Colonic mucosa (tissue), 4 donors: ENCODE measurements at regions not wholly inside any gene's neighbourhood (a gene's known extent, or its start where the extent isn't known, plus 50 kb on each side); places are given as distances from the start of the nearest gene placed in this dataset.

Experiments
- DNase-seq: peaks from one replicate; pipeline ENCODE4 v3.0.0-alpha.2; 2020
- H3K27ac ChIP-seq: fragments of 200-600 bp; one replicate; pipeline ENCODE4 v1.8.0; 2021
- H3K27me3 ChIP-seq: fragments of 200-600 bp; one replicate; pipeline ENCODE4 v1.8.0; 2021
- H3K36me3 ChIP-seq: fragments of 200-600 bp; one replicate; pipeline ENCODE4 v1.8.0; 2021
- H3K4me1 ChIP-seq: fragments of 200-600 bp; one replicate; pipeline ENCODE4 v1.8.0; 2021; ENCODE audit warnings: mild to moderate bottlenecking
- H3K4me3 ChIP-seq: fragments of 200-600 bp; one replicate; pipeline ENCODE4 v1.8.0; 2021
- H3K9ac ChIP-seq, 2 donors: one replicate each; pipeline ENCODE4 v1.7.0; 2013; ENCODE audit warnings: control low read depth in 2 of 2, low read depth in 2 of 2, low read length in 2 of 2
- H3K9me3 ChIP-seq: fragments of 200-600 bp; one replicate; pipeline ENCODE4 v1.8.0; 2021
- intact Hi-C: fragments of 100-400 bp; cut with DNase I; formaldehyde crosslinking; loops from one replicate; pipeline ENCODE4 v1.14.1; 2022
- TF ChIP-seq, protein P1 (sequence below): fragments of 200-600 bp; IDR thresholded peaks from one replicate; pipeline ENCODE4 v1.8.0; 2022; ENCODE audit warnings: antibody characterized with exemption, mild to moderate bottlenecking
- donor health status: healthy.
- donor health status: DM: no; HTN: no; CAD: no.
- donor health status: DM: no; HTN: no; CAD: no.

- TF ChIP-seq, protein P1, sequence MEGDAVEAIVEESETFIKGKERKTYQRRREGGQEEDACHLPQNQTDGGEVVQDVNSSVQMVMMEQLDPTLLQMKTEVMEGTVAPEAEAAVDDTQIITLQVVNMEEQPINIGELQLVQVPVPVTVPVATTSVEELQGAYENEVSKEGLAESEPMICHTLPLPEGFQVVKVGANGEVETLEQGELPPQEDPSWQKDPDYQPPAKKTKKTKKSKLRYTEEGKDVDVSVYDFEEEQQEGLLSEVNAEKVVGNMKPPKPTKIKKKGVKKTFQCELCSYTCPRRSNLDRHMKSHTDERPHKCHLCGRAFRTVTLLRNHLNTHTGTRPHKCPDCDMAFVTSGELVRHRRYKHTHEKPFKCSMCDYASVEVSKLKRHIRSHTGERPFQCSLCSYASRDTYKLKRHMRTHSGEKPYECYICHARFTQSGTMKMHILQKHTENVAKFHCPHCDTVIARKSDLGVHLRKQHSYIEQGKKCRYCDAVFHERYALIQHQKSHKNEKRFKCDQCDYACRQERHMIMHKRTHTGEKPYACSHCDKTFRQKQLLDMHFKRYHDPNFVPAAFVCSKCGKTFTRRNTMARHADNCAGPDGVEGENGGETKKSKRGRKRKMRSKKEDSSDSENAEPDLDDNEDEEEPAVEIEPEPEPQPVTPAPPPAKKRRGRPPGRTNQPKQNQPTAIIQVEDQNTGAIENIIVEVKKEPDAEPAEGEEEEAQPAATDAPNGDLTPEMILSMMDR, result no peak
- intact Hi-C loops, result no loop called here
- Histone ChIP-seq H3K27me3 (no peaks in the 10 kb centered on the region), H3K4me1 (no peaks in the 10 kb centered on the region), H3K9ac (no peak overlapping the region), H3K9me3 (no peaks in the 10 kb centered on the region), H3K27ac (no peak overlapping the region), H3K4me3 (no peak overlapping the region), H3K36me3 (no peaks in the 10 kb centered on the region)
- no peak for DNase-seq
Observed at GRCh38 chr12:126855768-126856167, 1411.2 kb upstream of the TMEM132C start.

GRCh38 chr12:126856958-126857357, 1410.0 kb upstream of the TMEM132C start:
- Histone ChIP-seq H3K9ac (no peak overlapping the region), H3K27ac (no peak overlapping the region), H3K4me1 (no peaks in the 10 kb centered on the region), H3K36me3 (no peaks in the 10 kb centered on the region), H3K4me3 (no peak overlapping the region), H3K27me3 (no peaks in the 10 kb centered on the region), H3K9me3 (no peaks in the 10 kb centered on the region)
- TF ChIP-seq, protein P1, result no peak
- no peak for DNase-seq
- intact Hi-C loops, result no loop called here

GRCh38 chr12:126858560-126858959, 1408.4 kb upstream of the TMEM132C start:
- TF ChIP-seq, protein P1, result no peak
- intact Hi-C loops, result no loop called here
- Histone ChIP-seq H3K4me3 (no peak overlapping the region), H3K9me3 (no peaks in the 10 kb centered on the region), H3K27ac (no peak overlapping the region), H3K4me1 (no peaks in the 10 kb centered on the region), H3K9ac (no peak overlapping the region), H3K36me3 (no peaks in the 10 kb centered on the region), H3K27me3 (no peaks in the 10 kb centered on the region)
- no peak for DNase-seq

DNA sequence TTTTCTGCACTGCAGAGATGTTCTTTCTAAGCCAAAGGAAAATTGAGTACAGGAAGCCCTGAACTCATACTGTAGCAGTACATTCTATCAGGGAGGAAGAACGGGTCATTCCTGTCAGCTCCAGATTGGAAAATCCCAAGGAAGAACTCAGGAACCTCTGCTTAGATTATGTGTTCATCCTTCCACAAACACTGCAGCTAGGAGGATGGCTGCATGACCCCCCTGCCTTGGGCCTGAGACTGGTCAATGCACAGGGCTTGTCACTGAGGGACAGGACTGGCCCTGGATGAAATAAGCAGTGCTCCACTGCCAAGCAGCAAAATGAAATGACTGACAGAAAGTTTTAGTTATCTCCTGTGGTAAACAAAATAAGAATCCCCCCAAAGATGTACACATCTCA, 1406.8 kb upstream of the TMEM132C start:
- Histone ChIP-seq H3K4me3 (no peak overlapping the region), H3K27me3 (no peaks in the 10 kb centered on the region), H3K27ac (no peak overlapping the region), H3K4me1 (no peaks in the 10 kb centered on the region), H3K9ac (no peak overlapping the region), H3K9me3 (no peaks in the 10 kb centered on the region), H3K36me3 (no peaks in the 10 kb centered on the region)
- TF ChIP-seq, protein P1, result no peak
- intact Hi-C loops, result no loop called here
- no peak for DNase-seq

DNA sequence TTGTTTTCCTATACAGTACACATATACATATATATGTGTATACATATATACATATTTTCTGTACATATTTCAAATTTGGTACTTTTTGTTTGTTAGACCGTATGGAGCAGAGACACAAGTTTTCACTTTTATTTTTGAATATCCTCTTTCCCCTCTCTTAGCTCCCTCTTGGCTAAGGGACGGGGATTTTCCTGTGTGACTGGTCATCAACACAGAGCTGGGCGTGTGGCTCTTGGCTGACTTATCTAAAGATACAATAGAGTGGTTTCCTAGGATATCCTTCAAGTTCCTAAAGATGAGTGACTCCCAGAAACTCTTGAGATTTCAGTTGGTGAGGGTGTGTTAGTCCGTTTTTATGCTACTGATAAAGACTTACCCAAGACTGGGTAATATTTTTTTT, 1404.5 kb upstream of the TMEM132C start:
- H3K4me1 ChIP-seq, result no peaks in the 10 kb centered on the region
- H3K27ac ChIP-seq, result no peak overlapping the region
- TF ChIP-seq, protein P1, result no peak
- intact Hi-C loops, result no loop called here
- H3K27me3 ChIP-seq, result no peaks in the 10 kb centered on the region
- DNase-seq, result no peak
- no peak overlapping the region for H3K9ac ChIP-seq
- no peak overlapping the region for H3K4me3 ChIP-seq
- H3K36me3 ChIP-seq, result no peaks in the 10 kb centered on the region
- no peaks in the 10 kb centered on the region for H3K9me3 ChIP-seq

DNA sequence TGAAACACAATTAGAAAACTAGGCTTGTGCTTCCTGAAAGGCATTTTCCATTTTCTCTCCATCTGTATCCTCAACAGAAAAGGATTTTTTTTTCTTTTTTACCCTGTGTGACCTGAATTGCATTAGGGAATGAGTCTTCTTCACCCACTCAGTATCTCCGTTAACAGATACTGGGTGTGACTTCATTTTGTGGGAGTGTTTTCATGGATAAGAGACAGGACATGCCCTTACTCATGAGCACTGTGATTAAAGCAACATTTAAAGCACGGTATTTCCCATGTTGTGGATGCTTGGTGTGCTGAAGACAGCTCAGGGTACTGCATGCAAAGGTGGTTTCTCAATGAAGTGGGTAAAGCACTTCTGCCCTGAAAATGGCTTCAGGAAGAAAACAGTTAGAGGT, 1397.3 kb upstream of the TMEM132C start:
- H3K4me3 ChIP-seq, result no peak overlapping the region
- intact Hi-C loops, result loop anchor here (5.0 to 10.0 kb wide), 2 partner anchors 797 to 1335 kb away; no protein-coding TSS in a partner anchor
- no peaks in the 10 kb centered on the region for H3K4me1 ChIP-seq
- no peaks in the 10 kb centered on the region for H3K27me3 ChIP-seq
- DNase-seq, result no peak
- H3K9me3 ChIP-seq, result no peaks in the 10 kb centered on the region
- H3K27ac ChIP-seq, result no peak overlapping the region
- TF ChIP-seq, protein P1, result no peak
- H3K36me3 ChIP-seq, result no peaks in the 10 kb centered on the region
- H3K9ac ChIP-seq, result no peak overlapping the region
